MM.1S (cell line): ENCODE measurements at regions not wholly inside any gene's neighbourhood (a gene's known extent, or its start where the extent isn't known, plus 50 kb on each side); places are given as distances from the start of the nearest gene placed in this dataset.

Experiments used
- DNase-seq: peaks from one replicate; pipeline ENCODE4 v3.0.0-alpha.2; 2015
- H2AFZ ChIP-seq: fragments of 300-600 bp; sonication (generic); 2 replicates; pipeline ENCODE4 v1.6.0; 2016; ENCODE audit warnings: antibody characterized with exemption, low read length
- H3F3A ChIP-seq: fragments of 300-600 bp; sonication (generic); 2 replicates; pipeline ENCODE4 v1.6.1; 2016; ENCODE audit warnings: mild to moderate bottlenecking, antibody characterized with exemption, low read length, moderate library complexity, mixed read lengths; ENCODE audit not compliant: insufficient read depth
- H3K27ac ChIP-seq: fragments of 300-600 bp; sonication (generic); 2 replicates; pipeline ENCODE4 v1.5.1; 2016; ENCODE audit warnings: mild to moderate bottlenecking, low read length
- H3K27me3 ChIP-seq: fragments of 300-600 bp; sonication (generic); replicated peaks from 2 replicates; pipeline ENCODE4 v1.6.0; 2016; ENCODE audit warnings: low read length; ENCODE audit not compliant: insufficient read depth
- H3K36me3 ChIP-seq: fragments of 300-600 bp; sonication (generic); replicated peaks from 2 replicates; pipeline ENCODE4 v1.6.1; 2016; ENCODE audit warnings: mild to moderate bottlenecking, low read length, mixed read lengths; ENCODE audit not compliant: insufficient read depth
- H3K4me1 ChIP-seq: fragments of 300-600 bp; sonication (generic); 2 replicates; pipeline ENCODE4 v1.6.1; 2016; ENCODE audit warnings: low read length, mixed read lengths
- H3K4me2 ChIP-seq: fragments of 300-600 bp; sonication (generic); 2 replicates; pipeline ENCODE4 v1.6.0; 2016; ENCODE audit warnings: low read depth, low read length
- H3K4me3 ChIP-seq: fragments of 300-600 bp; sonication (generic); 2 replicates; pipeline ENCODE4 v1.5.1; 2016; ENCODE audit warnings: low read length, mixed read lengths
- H3K79me2 ChIP-seq: fragments of 300-600 bp; sonication (generic); 2 replicates; pipeline ENCODE4 v1.6.1; 2016; ENCODE audit warnings: mixed run types, low read length, mixed read lengths
- H3K9ac ChIP-seq: fragments of 300-600 bp; sonication (generic); 2 replicates; pipeline ENCODE4 v1.6.1; 2016; ENCODE audit warnings: low read length, mixed read lengths
- H3K9me2 ChIP-seq: fragments of 300-600 bp; sonication (generic); replicated peaks from 2 replicates; pipeline ENCODE4 v1.6.1; 2016; ENCODE audit warnings: mild to moderate bottlenecking, low read length, mixed read lengths; ENCODE audit not compliant: insufficient read depth
- H3K9me3 ChIP-seq: fragments of 300-600 bp; sonication (generic); replicated peaks from 2 replicates; pipeline ENCODE4 v1.6.1; 2016; ENCODE audit warnings: mild to moderate bottlenecking, low read length, mixed read lengths; ENCODE audit not compliant: insufficient read depth
- H4K20me1 ChIP-seq: fragments of 300-600 bp; sonication (generic); 2 replicates; pipeline ENCODE4 v1.6.1; 2016; ENCODE audit warnings: mild to moderate bottlenecking, low read length, moderate library complexity, mixed read lengths; ENCODE audit not compliant: insufficient read depth
- CTCF ChIP-seq: fragments of 300-600 bp; sonication (generic); IDR thresholded peaks from 2 replicates; pipeline ENCODE4 v1.5.1; 2016; ENCODE audit warnings: antibody characterized with exemption, low read length, mixed read lengths
- EZH2 ChIP-seq: fragments of 300-600 bp; sonication (generic); optimal IDR thresholded peaks from 2 replicates; pipeline ENCODE3; 2017; ENCODE audit warnings: low read depth, mild to moderate bottlenecking, antibody characterized with exemption, low read length, mixed read lengths
- EZH2phosphoT487 ChIP-seq: fragments of 300-600 bp; sonication (generic); IDR thresholded peaks from 2 replicates; pipeline ENCODE4 v1.6.1; 2018; ENCODE audit warnings: antibody characterized with exemption, low read length

GRCh38 chr12:131571827-131572226 lies 139.1 kb upstream of the SFSWAP start:
- Histone ChIP-seq H3K79me2 (no peaks in the 10 kb centered on the region), H3K36me3 (no peaks in the 10 kb centered on the region), H4K20me1 (no peaks in the 10 kb centered on the region), H3K4me1 (no peaks in the 10 kb centered on the region), H3K4me3 (no peak overlapping the region), H3K9me3 (no peaks in the 10 kb centered on the region), H3K4me2 (no peak overlapping the region), H3K27me3 (peaks cover 14% of the 10 kb centered on the region), H3K9ac (no peak overlapping the region), H3K9me2 (no peaks in the 10 kb centered on the region), H2AFZ (no peak overlapping the region), H3K27ac (no peak overlapping the region), H3F3A (no peaks in the 10 kb centered on the region)
- TF ChIP-seq EZH2phosphoT487, result no peak
- TF ChIP-seq CTCF, result no peak
- TF ChIP-seq EZH2, result no peak
- no peak for DNase-seq

GRCh38 chr12:131572626-131573025 lies 138.3 kb upstream of the SFSWAP start:
- no peaks in the 10 kb centered on the region for H4K20me1 ChIP-seq

GRCh38 chr12:131573631-131574394 lies 137.1 kb upstream of the SFSWAP start:
- Histone ChIP-seq H2AFZ (no peak overlapping the region), H3K79me2 (no peaks in the 10 kb centered on the region), H3K27ac (no peak overlapping the region), H3K4me1 (no peaks in the 10 kb centered on the region), H4K20me1 (no peaks in the 10 kb centered on the region), H3K9me3 (no peaks in the 10 kb centered on the region), H3K4me2 (no peak overlapping the region), H3F3A (no peaks in the 10 kb centered on the region), H3K4me3 (no peak overlapping the region), H3K9me2 (no peaks in the 10 kb centered on the region), H3K9ac (no peak overlapping the region), H3K36me3 (no peaks in the 10 kb centered on the region), H3K27me3 (peaks cover 19% of the 10 kb centered on the region)
- TF ChIP-seq EZH2phosphoT487, result no peak
- no peak for TF ChIP-seq CTCF
- TF ChIP-seq EZH2, result no peak
- DNase-seq, result no peak

More at GRCh38 chr12:131572626-131573025, 138.3 kb upstream of the SFSWAP start:
- peaks cover 17% of the 10 kb centered on the region for H3K27me3 ChIP-seq
- H3K9me3 ChIP-seq, result no peaks in the 10 kb centered on the region
- no peaks in the 10 kb centered on the region for H3K36me3 ChIP-seq
- no peak overlapping the region for H3K27ac ChIP-seq
- DNase-seq, result no peak
- H3K9me2 ChIP-seq, result no peaks in the 10 kb centered on the region
- no peaks in the 10 kb centered on the region for H3F3A ChIP-seq
- H3K4me1 ChIP-seq, result no peaks in the 10 kb centered on the region
- no peak overlapping the region for H3K9ac ChIP-seq
- TF ChIP-seq CTCF (no peak), EZH2 (no peak), EZH2phosphoT487 (no peak)
- no peak overlapping the region for H3K4me2 ChIP-seq
- no peak overlapping the region for H3K4me3 ChIP-seq
- no peak overlapping the region for H2AFZ ChIP-seq
- no peaks in the 10 kb centered on the region for H3K79me2 ChIP-seq
